DMS114 treated with DMSO at 0.1 percent for 48 hours (cell line): ENCODE measurements at regions not wholly inside any gene's neighbourhood (a gene's known extent, or its start where the extent isn't known, plus 50 kb on each side); places are given as distances from the start of the nearest gene placed in this dataset.
"Not testable (repeated sequence)": the region's sequence is repeated elsewhere in the genome, so short reads cannot be mapped to it uniquely, and the experiment has no call there.

ENCODE experiments used
- DNase-seq: peaks from one replicate; lab custom pipeline; 2025; ENCODE audit not compliant: unreplicated experiment; lab: John Stamatoyannopoulos, UW

DNA sequence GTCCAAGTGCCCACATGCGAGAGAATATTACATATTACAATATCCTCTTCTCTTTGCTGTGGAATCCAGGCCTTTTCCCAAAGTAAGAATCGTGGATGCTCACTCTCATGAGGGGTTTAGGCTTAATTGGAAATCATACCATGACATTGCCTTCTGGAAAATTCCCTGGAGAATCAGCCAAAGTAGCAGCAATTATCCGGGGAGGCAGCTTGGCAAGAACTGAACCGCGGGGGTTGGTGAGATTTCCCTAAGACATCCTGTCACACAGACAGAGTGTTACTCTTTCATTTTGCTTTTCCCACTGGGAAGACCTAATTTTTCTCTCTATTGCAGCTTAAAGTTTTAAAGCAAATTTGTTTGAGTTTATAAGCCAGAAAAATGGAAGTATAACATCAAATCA is 463.6 kb upstream of the DPP6 start:
- DNase-seq: no peak

DNA sequence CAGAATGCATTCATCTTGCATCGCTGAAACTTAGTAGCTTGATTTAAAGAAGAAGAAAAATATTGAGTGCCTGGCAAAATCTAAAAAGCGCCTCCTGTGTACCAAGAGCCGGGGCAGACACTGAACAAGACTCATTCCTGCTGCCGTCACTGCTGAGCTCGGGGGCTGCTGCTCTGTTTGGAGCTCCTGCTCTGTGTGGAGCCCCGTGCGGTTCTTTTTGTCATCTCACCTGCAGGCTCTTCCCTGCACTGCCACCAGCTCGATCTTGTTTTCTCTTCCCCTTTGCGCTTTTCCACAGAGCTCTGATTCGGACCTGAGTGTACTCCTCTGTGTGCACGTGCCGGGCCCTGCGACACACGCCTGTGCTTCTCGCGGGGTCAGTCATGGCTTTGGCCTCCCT is 462.1 kb upstream of the DPP6 start:
- no peak for DNase-seq

DNA sequence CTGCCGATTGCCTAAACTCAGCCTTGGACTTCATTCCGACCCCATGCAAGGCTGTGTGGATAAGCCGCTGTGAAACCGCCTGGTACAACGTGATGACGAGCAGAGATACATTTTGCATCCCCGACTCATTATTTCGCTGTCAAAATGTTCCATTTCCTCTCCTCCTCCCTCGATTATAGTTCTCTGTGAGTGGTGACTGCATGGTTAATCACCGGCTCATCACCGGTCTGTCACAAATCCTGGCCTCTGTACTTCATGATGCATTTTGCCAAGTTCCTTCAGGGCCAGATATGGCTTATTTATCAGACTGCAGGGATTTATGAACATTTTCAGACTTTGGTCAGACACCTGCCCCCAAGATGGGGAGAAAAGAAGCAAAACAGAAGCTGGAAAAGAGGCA is 461.6 kb upstream of the DPP6 start:
- DNase-seq: no peak

DNA sequence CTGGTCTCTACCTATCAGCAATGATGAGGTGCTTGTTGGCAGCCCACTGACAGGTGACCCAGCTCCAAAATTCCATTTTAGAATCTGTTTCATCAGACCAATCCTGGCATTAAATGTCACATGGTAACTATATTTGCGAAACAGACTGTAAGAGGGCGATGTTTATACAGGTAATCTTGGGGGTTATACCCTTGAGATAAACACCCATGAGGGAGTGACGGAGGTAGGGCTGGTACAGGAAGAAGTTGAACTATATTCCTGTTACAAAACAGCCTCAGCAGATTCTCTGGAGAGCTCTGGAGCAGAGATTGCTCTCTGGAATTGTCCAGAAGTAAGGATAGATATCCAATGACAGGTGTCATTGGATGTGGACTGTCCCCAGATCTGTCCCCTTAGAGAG is 444.8 kb upstream of the DPP6 start:
- DNase-seq: no peak

DNA sequence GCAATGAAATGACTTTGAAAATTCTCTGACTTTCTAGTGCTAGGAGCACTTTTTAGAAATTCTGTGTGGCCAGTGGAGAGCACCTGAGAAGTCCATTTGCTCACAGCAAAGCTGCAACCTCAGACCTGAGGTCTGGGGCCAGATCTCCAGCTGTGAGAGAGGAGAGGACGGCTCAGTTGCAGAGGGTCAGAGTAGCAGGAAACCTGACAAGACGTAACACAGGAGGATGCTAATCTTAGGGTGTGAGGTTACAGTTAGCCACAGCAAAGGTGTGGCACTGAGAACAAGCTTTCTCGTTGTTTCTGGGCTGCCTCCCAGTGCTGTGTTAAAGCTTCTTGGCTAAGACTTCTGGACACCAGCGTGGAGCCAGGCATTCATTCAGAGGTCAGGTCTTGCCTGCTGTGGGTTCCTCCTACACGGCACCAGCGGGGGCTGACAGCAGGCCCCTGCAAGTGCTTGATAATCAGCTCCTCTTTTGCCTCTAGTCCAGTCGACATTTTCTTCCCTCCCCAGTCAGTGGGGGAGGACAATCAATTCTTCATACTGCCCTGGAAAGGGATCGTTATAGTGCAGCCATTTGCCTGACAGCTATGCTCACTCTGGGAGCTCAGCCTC is 435.4 kb upstream of the DPP6 start:
- DNase-seq: no peak

DNA sequence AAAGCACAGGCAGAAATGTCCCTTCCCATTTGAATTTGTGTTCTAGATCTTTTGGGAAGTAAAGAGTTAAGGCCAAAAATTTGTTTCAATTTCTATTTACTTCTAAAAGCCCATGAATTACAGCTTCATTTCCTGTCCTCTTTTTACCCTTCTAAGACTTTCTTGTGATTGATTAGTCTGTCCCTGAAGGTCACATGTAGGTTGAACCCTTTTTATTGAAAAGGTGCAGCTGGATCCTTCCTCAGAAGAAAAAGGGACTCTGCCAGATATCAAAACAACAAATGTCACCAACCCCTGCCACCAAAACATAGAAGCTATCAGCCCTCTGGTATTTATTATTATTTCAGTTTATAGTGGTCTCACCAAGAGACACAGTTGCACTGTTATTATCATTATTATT is 424.9 kb upstream of the DPP6 start:
- DNase-seq: no peak

DNA sequence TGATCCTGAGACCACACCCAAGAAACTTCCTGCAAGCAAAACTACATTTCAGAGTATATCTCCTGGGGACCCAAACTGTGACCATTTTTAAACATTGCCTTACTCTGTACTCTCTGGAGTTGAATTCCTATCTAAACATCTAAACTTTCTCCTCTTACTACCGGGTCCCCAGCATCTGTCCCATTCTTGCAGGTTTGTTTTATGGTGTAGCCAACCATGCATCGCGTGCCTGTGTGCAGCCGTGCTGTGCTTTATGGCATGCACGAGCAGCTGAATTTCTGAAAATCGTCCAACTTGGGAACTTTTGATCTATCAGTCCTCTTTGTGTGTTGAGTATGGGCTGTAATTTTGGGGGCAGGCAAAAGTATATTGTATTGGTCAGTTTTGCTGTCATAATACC is 423.8 kb upstream of the DPP6 start:
- no peak for DNase-seq

DNA sequence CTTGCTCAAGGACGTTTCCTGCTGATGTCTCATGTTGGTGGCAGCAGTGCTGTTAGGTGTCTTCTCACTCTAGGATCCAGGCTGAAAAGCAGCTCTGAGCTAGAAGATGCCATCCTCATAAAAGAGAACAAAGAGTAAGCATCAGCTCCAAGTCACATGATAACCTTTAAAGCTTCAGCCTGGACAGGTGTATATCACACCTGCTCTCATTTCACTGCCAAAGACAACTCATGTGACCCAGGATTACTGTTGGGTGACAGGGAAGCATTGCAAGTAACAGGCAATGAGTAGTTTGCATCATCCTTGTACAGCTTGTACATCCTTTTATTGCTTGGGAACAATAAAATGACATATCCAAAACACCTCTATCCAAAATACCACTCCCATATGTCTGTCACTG is 423.4 kb upstream of the DPP6 start:
- no peak for DNase-seq

DNA sequence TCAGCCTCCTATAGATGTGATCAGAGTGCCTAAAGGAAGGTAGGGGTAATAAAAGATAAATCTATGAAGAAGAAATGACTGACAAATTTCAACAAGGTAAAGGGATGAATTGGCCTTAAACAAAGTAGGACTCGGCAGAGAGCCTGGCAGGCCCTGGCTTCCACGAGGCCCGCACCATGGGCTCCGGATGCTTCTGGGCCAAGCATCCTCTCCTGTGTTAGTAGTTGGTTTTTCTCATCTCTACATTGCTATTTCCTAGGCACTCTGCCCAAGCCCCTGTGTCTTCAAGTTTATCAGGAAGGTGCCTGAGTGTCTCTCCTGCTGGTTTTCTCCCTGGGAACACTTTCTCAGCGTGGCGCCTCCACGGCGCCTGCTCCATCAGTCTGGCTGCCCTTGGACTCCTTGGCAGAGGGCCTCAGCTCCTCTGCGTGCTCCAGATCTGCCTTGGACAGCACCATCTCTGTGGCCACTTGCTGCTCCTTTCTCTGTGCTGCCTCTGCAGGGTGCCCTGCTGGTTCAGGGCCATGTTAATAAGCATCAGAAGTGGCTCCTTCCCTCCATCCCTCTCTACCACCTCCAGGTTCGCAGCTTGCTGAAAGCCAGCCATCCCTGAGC is 413.3 kb upstream of the DPP6 start:
- no peak for DNase-seq

DNA sequence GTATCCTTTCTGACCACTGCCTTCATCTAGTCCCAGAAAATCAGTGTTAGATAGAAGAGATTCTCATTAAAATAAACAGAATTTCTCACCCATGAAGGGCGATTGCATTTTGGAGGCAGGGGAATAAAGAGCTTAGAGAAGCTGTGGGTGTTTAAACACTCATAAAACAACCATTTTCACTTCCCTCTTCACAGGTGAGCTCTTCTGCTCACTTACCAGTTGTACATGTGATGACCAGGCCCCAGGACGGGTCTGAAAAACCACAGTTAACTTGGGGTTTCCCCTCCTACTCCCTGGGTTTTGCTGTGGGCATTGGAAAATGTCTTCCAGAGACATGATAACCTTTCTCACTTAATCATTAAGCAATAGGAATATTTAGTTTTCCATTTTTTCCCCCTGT is 411.6 kb upstream of the DPP6 start:
- DNase-seq: no peak

DNA sequence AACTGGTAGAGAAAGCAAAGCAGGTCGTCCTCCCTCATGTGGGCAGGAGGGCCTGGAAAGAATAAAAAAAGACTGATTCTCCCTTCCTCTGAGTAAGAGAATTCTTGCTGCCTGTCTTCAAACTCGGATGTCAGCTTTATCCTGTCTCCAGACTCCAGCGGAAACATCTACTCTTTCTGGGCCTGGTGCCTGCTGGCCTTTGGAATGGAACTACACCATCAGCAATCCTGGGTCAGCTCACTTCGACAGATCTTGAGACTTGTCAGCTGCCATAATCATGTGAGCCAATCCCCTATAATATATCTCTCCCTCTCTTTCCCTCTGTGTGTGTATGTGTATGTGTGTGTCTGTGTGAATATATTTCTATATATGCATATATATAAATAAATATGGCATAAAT is 411.0 kb upstream of the DPP6 start:
- no peak for DNase-seq

DNA sequence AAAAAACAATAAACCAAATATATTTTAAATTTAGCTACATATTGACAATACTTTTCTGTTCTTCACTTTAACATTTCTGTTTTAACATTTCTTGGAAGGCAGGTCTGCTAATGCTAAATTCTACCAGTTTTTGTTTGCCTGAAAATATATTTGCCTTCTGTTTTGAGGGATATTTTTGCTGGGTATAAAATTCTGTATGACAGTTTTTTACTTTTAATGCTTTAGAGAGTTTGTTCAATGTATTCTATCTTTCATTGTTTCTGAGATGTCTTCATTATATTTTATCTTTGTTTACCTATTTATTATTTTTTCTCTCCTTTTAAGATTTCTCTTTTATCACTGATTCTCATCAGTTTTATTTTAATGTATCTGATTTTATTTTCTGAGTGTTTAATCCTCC is 409.2 kb upstream of the DPP6 start:
- DNase-seq: no peak

DNA sequence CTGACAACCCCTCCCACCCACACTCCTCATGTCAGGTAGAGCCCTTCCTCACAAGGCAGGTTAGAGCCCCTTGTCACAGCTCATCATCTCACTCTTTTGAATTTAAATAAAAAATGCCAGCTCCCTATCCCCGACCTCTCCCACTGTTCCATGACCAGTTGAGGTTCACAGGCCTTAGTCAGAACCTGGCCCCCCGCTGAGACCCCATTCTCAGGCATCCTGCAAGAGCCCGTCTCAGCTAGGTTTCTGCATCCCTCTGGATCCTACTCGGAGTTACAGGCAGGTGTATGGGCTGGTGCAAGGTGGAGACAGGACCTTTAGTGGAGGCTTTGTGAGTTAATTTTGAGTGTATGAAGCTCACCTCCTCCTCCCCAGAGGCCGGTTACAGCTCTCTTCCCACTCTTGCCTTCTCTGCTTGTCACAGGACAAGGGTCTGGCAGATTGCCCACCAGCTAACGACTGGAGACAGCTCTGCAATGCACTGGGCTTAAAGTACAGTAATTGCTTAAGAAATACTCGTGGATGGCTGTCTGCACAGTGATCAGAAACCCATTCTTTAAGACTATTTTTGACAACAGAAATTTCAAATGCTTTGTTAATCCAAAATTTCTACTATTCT is 394.9 kb upstream of the DPP6 start:
- no peak for DNase-seq

DNA sequence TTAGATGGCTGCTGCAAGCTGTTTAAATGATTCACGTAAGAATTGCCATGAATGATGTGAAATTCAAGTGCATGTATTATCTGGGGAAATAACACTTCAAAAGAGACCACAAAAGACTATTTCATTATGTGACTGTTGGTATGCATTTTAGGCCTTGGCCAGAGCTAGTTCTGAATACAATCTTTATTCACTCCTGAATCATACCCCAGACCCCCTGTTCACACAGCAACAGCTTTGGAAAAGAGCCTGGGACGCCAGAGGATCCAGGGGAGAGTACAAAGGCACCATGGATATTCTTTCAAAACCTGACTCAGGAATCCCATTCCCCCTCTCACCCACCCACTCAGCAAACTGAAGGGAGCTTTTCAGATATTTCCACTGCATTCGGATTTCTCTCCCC is 377.1 kb upstream of the DPP6 start:
- no peak for DNase-seq

DNA sequence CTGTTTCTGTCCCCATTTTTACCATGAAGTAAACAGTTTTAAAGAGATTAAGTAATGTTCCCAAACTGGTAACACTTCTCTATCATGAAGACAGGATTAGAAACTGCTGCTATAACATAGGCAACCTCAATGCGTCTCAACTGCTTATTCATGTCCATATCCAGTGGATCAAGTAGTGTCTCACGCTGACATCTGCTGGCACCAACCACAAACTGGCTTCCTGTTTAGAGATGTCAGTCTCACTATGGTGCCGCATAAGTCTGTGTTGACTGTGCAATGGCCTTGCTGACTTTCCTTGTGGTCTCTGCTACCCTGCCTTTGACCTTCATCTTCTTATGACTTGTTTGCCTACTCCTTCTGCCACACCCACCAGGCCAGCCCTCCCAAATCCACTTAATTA is 369.6 kb upstream of the DPP6 start:
- no peak for DNase-seq

DNA sequence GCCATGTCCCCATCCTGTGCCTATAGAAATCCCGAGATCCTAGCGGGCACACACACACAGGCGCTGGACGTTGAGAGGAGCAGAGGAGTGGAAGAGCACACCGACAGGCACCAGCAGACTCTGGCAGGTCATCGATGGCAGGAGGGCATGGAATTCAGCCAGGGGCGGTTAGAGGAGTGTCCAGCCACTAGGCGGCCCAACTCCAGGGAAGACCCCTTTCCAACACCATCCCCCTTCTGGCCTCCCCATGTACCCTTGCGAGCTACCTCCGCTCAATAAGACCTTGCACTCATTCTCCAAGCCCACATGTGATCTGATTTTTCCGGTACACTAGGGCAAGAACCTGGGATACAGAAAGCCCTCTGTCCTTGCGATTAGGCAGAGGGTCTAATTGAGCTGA is 356.0 kb upstream of the DPP6 start:
- no peak for DNase-seq

DNA sequence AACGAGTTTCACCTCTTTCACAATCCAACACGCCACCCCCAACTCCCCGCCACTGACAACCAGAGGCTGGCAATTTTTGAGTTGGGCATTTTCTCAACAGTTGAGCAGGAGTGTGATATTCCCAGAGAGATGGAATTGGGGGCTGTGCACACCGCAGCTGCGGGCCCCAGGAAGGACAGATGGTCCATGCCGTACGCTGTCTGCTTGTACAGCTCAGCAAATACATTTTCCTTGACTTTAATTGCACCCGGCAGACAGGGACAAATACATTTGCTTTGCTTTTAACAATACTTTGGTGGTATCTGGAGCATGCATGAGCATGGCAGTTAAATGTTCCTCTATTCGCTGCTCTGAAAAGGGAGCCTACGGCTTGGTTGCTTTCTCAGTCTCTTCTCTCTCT is 354.2 kb upstream of the DPP6 start:
- no peak for DNase-seq

DNA sequence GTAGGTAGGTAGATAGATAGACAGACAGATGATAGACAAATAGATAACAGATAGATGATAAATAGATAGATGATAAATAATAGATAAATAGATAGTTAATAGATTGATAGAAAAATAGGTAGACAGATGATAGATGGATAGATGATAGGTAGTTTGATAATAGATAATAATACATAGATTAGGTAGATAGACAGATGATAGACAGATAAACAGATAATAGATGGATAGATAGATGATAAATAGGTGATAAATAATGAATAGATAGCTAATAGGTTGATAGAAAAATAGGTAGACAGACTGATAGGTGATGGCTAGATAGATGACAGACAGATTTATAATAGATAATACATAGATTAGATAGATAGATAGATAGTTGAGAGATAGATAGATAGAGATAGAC is 350.5 kb upstream of the DPP6 start:
- no peak for DNase-seq

DNA sequence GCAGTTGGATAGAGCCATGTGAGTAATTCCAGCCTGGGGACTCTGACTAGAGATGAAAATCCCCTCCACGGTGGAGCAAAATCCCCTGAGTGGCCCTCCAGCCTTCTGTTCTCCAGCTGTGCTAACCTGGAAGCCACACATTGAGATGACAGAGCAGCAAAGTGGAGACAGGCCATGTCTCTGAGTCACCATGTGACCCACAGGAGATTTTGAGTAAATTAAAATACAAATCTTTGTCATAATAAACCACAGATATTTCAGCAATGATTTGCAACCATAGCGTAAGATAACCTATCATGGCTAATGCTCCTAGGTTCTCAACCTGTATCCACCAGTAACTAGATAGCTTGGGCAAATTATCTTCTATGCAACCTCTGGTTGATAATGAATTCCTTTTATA is 328.3 kb upstream of the DPP6 start:
- not testable (repeated sequence) for DNase-seq

DNA sequence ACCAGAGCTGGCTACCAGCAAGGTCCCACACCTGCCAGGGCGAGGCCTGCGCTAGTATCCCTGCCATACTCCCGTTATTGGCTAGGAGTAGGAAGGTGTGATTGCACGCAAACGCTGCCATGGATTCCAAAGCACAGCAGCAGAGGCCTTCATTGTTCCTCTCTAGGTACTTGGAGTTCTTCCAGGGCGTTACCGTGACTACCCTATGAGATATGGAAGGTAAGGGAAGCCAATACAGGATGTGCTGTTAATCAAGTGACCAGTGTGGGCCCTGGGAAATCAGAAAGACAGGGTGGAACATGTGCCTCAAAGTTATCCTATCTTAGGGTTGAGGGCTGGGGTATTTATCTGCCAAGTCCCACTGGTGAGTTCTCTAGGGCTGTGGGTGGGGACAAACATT is 320.7 kb upstream of the DPP6 start:
- not testable (repeated sequence) for DNase-seq

DNA sequence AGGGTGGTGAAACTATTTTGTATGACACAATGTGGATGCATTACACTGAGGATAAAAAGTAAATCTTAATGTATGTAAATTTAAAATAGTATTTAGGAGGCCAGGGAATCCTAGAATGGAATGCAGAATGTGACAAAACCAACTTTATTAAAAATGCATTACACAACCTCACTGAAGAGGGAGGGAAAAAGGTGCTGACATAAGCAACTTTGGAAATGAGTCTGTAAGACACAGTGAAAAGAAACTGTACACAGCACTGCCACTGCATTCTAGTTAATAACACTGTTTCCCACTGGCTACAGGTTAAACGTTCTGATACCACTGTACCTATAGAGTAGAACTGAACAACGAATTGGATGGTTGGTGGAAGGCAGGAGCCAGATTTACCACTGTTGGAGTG is 308.8 kb upstream of the DPP6 start:
- DNase-seq: not testable (repeated sequence)

DNA sequence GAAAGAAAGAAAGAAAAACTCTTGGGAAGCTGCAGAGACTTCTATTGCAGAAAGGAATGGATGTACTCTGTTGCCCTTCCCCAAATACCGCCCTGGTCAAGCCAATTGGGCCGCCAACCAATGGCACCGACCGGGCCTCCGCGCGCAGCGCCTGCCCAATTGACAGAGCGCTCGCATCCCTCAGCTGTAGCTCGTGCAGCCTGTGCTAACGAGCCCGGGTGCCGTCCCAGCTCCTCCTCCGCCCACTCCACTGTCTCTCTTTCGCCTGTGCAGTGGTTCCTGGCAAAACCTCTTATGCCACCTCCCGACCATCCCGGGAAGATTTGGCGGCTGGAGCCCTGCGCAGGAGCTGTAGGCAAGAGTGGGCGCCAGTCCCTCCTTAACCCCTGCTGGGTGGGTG is 304.2 kb upstream of the DPP6 start:
- DNase-seq: not testable (repeated sequence)

DNA sequence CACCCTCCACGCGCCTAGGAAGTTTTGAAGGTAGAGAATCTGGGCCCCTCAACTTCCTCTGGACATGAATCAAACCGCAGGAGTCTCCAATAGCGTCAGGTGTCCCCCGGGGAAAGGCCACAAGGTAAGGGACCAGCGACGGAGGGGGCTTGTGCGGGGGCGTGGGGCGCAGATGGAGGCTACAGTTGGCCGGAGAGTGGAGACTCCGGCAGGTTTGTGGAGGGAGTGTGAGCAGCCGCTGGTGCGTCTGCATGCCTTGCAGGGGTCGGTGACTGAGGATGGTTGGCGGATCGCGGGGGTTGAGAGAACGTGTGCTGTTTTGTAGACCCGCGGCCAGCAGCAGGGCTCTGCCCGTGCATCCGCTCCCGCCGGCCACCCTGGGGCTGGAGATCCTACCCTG is 303.3 kb upstream of the DPP6 start:
- not testable (repeated sequence) for DNase-seq
